ENCODE measurements at regions not wholly inside any gene's neighbourhood (a gene's known extent, or its start where the extent isn't known, plus 50 kb on each side); places are given as distances from the start of the nearest gene placed in this dataset.

- no peak overlapping the region for H4K8ac ChIP-seq (replicated peaks; ENCODE audit: insufficient read length, low read depth, low read length)
- no peak overlapping the region for H3K4me2 ChIP-seq (ENCODE audit: insufficient read depth, insufficient read length, low read length)
- H2BK20ac ChIP-seq (ENCODE audit: low read depth, low read length, poor library complexity, severe bottlenecking) = no peak overlapping the region
- no peak overlapping the region for H3K4me3 Mint-ChIP-seq
- peaks cover 5 to 8% of the 10 kb centered on the region in 2 experiments for H3K4me1 Mint-ChIP-seq
- no peak overlapping the region for H2AK5ac ChIP-seq (ENCODE audit: insufficient read length, low read length)
- no peaks in the 10 kb centered on the region for H3K23me2 ChIP-seq (ENCODE audit: insufficient read length, low read depth, low read length, poor library complexity, severe bottlenecking)
- no peak overlapping the region for H4K91ac ChIP-seq (ENCODE audit: insufficient read length, low read depth, low read length)
- H2BK12ac ChIP-seq (ENCODE audit: insufficient read length, low read depth, low read length) = no peak overlapping the region
- no peaks in the 10 kb centered on the region for H3K9me3 Mint-ChIP-seq
- no peak overlapping the region for H2BK15ac ChIP-seq (ENCODE audit: low read depth, low read length)
- H4K20me1 ChIP-seq (ENCODE audit: control insufficient read depth, insufficient read depth, insufficient read length) = no peaks in the 10 kb centered on the region
- H2BK120ac ChIP-seq (ENCODE audit: low read depth, low read length, poor library complexity, severe bottlenecking) = no peak overlapping the region
- no peaks in the 10 kb centered on the region for H3K79me2 ChIP-seq (ENCODE audit: insufficient read depth, low read length)
- no peak overlapping the region for H2BK5ac ChIP-seq (ENCODE audit: insufficient read length, low read length)
- no peak for DNase-seq
- H3K9ac ChIP-seq (ENCODE audit: extremely low read depth, insufficient read length, low read length) = no peak overlapping the region
- no peak overlapping the region for H3K23ac ChIP-seq (ENCODE audit: insufficient read length, low read depth, low read length)
- H3K27me3 Mint-ChIP-seq (ENCODE audit: low read depth) = peaks cover 8% of the 10 kb centered on the region
- H3K27ac ChIP-seq (ENCODE audit: insufficient read length, low read depth, low read length) = no peak overlapping the region
- no peak overlapping the region for H3T11ph ChIP-seq (ENCODE audit: low read length)
- no peak overlapping the region for H3K27ac Mint-ChIP-seq
- H3K4ac ChIP-seq (ENCODE audit: low read depth, low read length) = no peak overlapping the region
- H3K9me3 ChIP-seq (ENCODE audit: control insufficient read depth, low read depth, low read length) = no peaks in the 10 kb centered on the region
- no peak overlapping the region for H2AFZ ChIP-seq (ENCODE audit: low read length)
- no peak overlapping the region for H4K5ac ChIP-seq (ENCODE audit: insufficient read length, low read depth, low read length)
- WGBS (ENCODE audit: extremely low coverage, insufficient read length, low lambda C conversion rate) = no CpG with 5 or more reads among the region's 4 CpGs
- TF ChIP-seq, protein P1, sequence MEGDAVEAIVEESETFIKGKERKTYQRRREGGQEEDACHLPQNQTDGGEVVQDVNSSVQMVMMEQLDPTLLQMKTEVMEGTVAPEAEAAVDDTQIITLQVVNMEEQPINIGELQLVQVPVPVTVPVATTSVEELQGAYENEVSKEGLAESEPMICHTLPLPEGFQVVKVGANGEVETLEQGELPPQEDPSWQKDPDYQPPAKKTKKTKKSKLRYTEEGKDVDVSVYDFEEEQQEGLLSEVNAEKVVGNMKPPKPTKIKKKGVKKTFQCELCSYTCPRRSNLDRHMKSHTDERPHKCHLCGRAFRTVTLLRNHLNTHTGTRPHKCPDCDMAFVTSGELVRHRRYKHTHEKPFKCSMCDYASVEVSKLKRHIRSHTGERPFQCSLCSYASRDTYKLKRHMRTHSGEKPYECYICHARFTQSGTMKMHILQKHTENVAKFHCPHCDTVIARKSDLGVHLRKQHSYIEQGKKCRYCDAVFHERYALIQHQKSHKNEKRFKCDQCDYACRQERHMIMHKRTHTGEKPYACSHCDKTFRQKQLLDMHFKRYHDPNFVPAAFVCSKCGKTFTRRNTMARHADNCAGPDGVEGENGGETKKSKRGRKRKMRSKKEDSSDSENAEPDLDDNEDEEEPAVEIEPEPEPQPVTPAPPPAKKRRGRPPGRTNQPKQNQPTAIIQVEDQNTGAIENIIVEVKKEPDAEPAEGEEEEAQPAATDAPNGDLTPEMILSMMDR (conservative IDR thresholded peaks at IDR 0.05) = no peak
- no peaks in the 10 kb centered on the region for H3K36me3 Mint-ChIP-seq (ENCODE audit: insufficient read depth in 1 of 3, low read depth in 3 of 3)
- H3K56ac ChIP-seq (ENCODE audit: insufficient read length, low read depth, low read length) = no peak overlapping the region
- H3K79me1 ChIP-seq (ENCODE audit: insufficient read depth, low read depth, low read length, poor library complexity, severe bottlenecking) = no peaks in the 10 kb centered on the region
- no peaks in the 10 kb centered on the region for H3K4me1 ChIP-seq (ENCODE audit: insufficient read depth, low read length)
- H3K18ac ChIP-seq (ENCODE audit: insufficient read length, low read depth, low read length) = no peak overlapping the region
- no peak overlapping the region for H3K14ac ChIP-seq (ENCODE audit: insufficient read depth, low read length)
- H3K27me3 ChIP-seq (ENCODE audit: insufficient read depth, low read length) = no peaks in the 10 kb centered on the region
Measured at GRCh38 chr13:99131410-99131809, 69.2 kb upstream of the UBAC2 start.
